K562 (cell line): ENCODE measurements at regions not wholly inside any gene's neighbourhood (a gene's known extent, or its start where the extent isn't known, plus 50 kb on each side); places are given as distances from the start of the nearest gene placed in this dataset.

ENCODE experiments used
- ATAC-seq: fragments of 200-7000 bp; cut with Tn5 transposase; 3 replicates; pipeline ENCODE4 v1.9.1; 2020; ENCODE audit warnings: moderate library complexity
- BruUV-seq: library from RNA; stranded (reverse); fragments of 400-500 nt; replicated peaks from 2 replicates; lab custom pipeline; 2021; lab: Mats Ljungman, UMichigan
- CTCF ChIA-PET: fragments of 300-600 bp; formaldehyde crosslinking; extraction: SDS; loops from one replicate; lab custom pipeline; 2021; ENCODE audit warnings: low intra/inter-chr PET ratio; lab: Yijun Ruan, JAX
- POLR2A ChIA-PET: fragments of 300-600, 350-650 bp; sonication (Branson Sonifier 250); formaldehyde crosslinking; extraction: SDS; loops from one replicate; lab custom pipeline; 2021; ENCODE audit warnings: antibody characterized with exemption, inconsistent platforms; lab: Yijun Ruan, JAX
- DNase-seq, 4 experiments: peaks; one replicate each; pipeline versions ENCODE4 v3.0.0 to v3.0.0-alpha.2; 2011 to 2018; ENCODE audit warnings: low spot score in 3 of 4, mixed read lengths in 3 of 4; ENCODE audit errors: extremely low read depth in 1 of 4
- FAIRE-seq: peaks from 2 replicates; lab custom pipeline; 2011; peaks lifted over from hg19 to GRCh38; lab: Jason Lieb, UNC
- H2AFZ ChIP-seq: 2 replicates; pipeline ENCODE4 v1.6.0; 2011; ENCODE audit warnings: low read depth, low read length, control low read depth, inconsistent platforms
- H3K27ac ChIP-seq: fragments of 200-600 bp; 3 replicates; pipeline ENCODE4 v1.8.0; 2011; ENCODE audit warnings: low read depth, mild to moderate bottlenecking, control low read depth, inconsistent platforms, low read length, moderate library complexity, mixed read lengths; ENCODE audit errors: extremely low read depth
- H3K27me3 ChIP-seq, 2 experiments: fragments of 300-600 bp in 1 of 2; 2 replicates in 1 of 2; 3 replicates in 1 of 2; pipeline versions ENCODE4 v1.6.0 to v1.8.0; 2011; ENCODE audit warnings: inconsistent platforms in 2 of 2, low read length in 2 of 2, mild to moderate bottlenecking in 1 of 2, mixed read lengths in 1 of 2, moderate library complexity in 1 of 2; ENCODE audit not compliant: control insufficient read depth in 2 of 2, insufficient read depth in 2 of 2
- H3K36me3 ChIP-seq: fragments of 300-600 bp; 3 replicates; pipeline ENCODE4 v1.8.0; 2011; ENCODE audit warnings: mild to moderate bottlenecking, low read length, inconsistent platforms; ENCODE audit not compliant: control insufficient read depth, insufficient read depth
- H3K4me1 ChIP-seq, 2 experiments: fragments of 200-600 bp in 1 of 2; replicated peaks in 1 of 2; 2 replicates in 1 of 2; 3 replicates in 1 of 2; pipeline versions ENCODE4 v1.5.1 to v1.8.0; 2011; ENCODE audit warnings: inconsistent platforms in 2 of 2, low read length in 2 of 2, mild to moderate bottlenecking in 1 of 2, mixed read lengths in 1 of 2, moderate library complexity in 1 of 2; ENCODE audit not compliant: control insufficient read depth in 2 of 2, insufficient read depth in 2 of 2
- H3K4me2 ChIP-seq: 2 replicates; pipeline ENCODE4 v1.6.1; 2011; ENCODE audit warnings: low read length, control low read depth, inconsistent platforms, mixed read lengths; ENCODE audit not compliant: insufficient read depth
- H3K4me3 ChIP-seq: fragments of 200-600 bp; sonication (generic), shearing (Covaris generic); 2 replicates; pipeline ENCODE4 v1.5.1; 2016; ENCODE audit warnings: control low read depth, inconsistent platforms
- H3K79me2 ChIP-seq: fragments of 200-600 bp; 3 replicates; pipeline ENCODE4 v1.8.0; 2011; ENCODE audit warnings: low read length, inconsistent platforms; ENCODE audit not compliant: control insufficient read depth, insufficient read depth
- H3K9ac ChIP-seq, 2 experiments: 2 replicates each; pipeline versions ENCODE4 v1.6.0 to v1.6.1; 2011; ENCODE audit warnings: low read depth in 2 of 2, low read length in 2 of 2, control low read depth in 1 of 2, inconsistent platforms in 1 of 2, mild to moderate bottlenecking in 1 of 2, mixed read lengths in 1 of 2; ENCODE audit not compliant: insufficient read depth in 1 of 2
- H3K9me1 ChIP-seq: one replicate; pipeline ENCODE4 v1.6.0; 2011; ENCODE audit warnings: inconsistent platforms, mild to moderate bottlenecking, low read length, moderate library complexity; ENCODE audit not compliant: control insufficient read depth, insufficient read depth
- H3K9me3 ChIP-seq: replicated peaks from 2 replicates; pipeline ENCODE4 v1.5.1; 2011; ENCODE audit warnings: low read depth, low read length, inconsistent platforms; ENCODE audit not compliant: control insufficient read depth, insufficient read depth
- H4K20me1 ChIP-seq: replicated peaks from 2 replicates; pipeline ENCODE4 v1.6.1; 2011; ENCODE audit warnings: low read length, inconsistent platforms, mixed read lengths; ENCODE audit not compliant: control insufficient read depth, insufficient read depth
- BMI1 ChIP-seq: fragments of 150-350 bp; IDR thresholded peaks from 2 replicates; pipeline ENCODE4 v1.6.1; 2014; ENCODE audit warnings: low read length
- BRD4 ChIP-seq: fragments of 200-600 bp; sonication (generic); IDR thresholded peaks from 2 replicates; pipeline ENCODE4 v1.6.1; 2017; ENCODE audit warnings: inconsistent platforms
- CBFA2T3 ChIP-seq: fragments of 450-650 bp; IDR thresholded peaks from 2 replicates; pipeline ENCODE4 v1.6.1; 2017
- NR2C2 ChIP-seq, 2 experiments: fragments of 200-800 bp in 1 of 2; sonication (Bioruptor generic) in 1 of 2; sonication (generic) in 1 of 2; formaldehyde crosslinking in 1 of 2; IDR thresholded peaks; 2 replicates each; pipeline versions ENCODE4 v1.6.1 to v1.8.0; 2016 to 2022; ENCODE audit warnings: mild to moderate bottlenecking in 1 of 2, missing compliant biosample characterization in 1 of 2, missing genetic modification characterization in 1 of 2, missing genetic modification reagents in 1 of 2
- NUFIP1 ChIP-seq: fragments of 450-650 bp; IDR thresholded peaks from 2 replicates; pipeline ENCODE4 v1.6.1; 2018; ENCODE audit not compliant: partially characterized antibody
- SP2 ChIP-seq: IDR thresholded peaks from 2 replicates; pipeline ENCODE4 v1.6.1; 2011; ENCODE audit warnings: mild to moderate bottlenecking, low read depth, low read length, moderate library complexity; ENCODE audit not compliant: poor library complexity, severe bottlenecking; ENCODE audit errors: extremely low read depth
- THRB ChIP-seq: fragments of 450-650 bp; formaldehyde crosslinking; conservative IDR thresholded peaks from 2 replicates; pipeline ENCODE4 v1.4.0; 2022; ENCODE audit warnings: mild to moderate bottlenecking, missing genetic modification characterization
- ZBTB1 ChIP-seq: sonication (generic); formaldehyde crosslinking; IDR thresholded peaks from 2 replicates; pipeline ENCODE4 v1.8.1; 2023; ENCODE audit warnings: missing genetic modification reagents, low read depth, mild to moderate bottlenecking, borderline replicate concordance
- ZBTB40 ChIP-seq, 2 experiments: fragments of 450-650 bp in 1 of 2; sonication (generic) in 1 of 2; formaldehyde crosslinking in 1 of 2; IDR thresholded peaks; 2 replicates each; pipeline versions ENCODE4 v1.7.1 to v1.9.0; 2016 to 2022; ENCODE audit warnings: inconsistent platforms in 1 of 2, mild to moderate bottlenecking in 1 of 2, missing genetic modification reagents in 1 of 2
- ZKSCAN8 ChIP-seq: fragments of 200-800 bp; sonication (Bioruptor generic); IDR thresholded peaks from 2 replicates; pipeline ENCODE4 v1.6.1; 2016; ENCODE audit warnings: missing genetic modification characterization, missing compliant biosample characterization
- ZNF551 ChIP-seq: fragments of 250-450 bp; sonication (Bioruptor Pico); IDR thresholded peaks from 2 replicates; pipeline ENCODE4 v1.5.0; 2021; ENCODE audit warnings: mild to moderate bottlenecking, moderate library complexity
- ZNF583 ChIP-seq: fragments of 250-450 bp; sonication (Bioruptor Pico); IDR thresholded peaks from 2 replicates; pipeline ENCODE4 v1.4.0; 2020
- ZNF77 ChIP-seq: fragments of 250-450 bp; sonication (Bioruptor Pico); IDR thresholded peaks from 2 replicates; pipeline ENCODE4 v1.5.0; 2020
- WGBS: fragments of 100-300 bp; shearing (Covaris generic); methylation state at CpG from one replicate; pipeline ENCODE4 v1.1.6; 2016; ENCODE audit warnings: low coverage, mixed read lengths; ENCODE audit not compliant: insufficient coverage; ENCODE audit errors: missing lambda C conversion rate; 5-methylcytosine and 5-hydroxymethylcytosine counted together
- in situ Hi-C: fragments of 300-500 bp; cut with MboI; formaldehyde crosslinking; loops from 4 replicates; pipeline ENCODE4 v1.15.0; 2018; ENCODE audit warnings: inconsistent platforms, mixed read lengths
- intact Hi-C: fragments of 100-400 bp; cut with micrococcal nuclease; formaldehyde crosslinking; loops from 2 replicates; pipeline ENCODE4 v1.14.2; 2022

GRCh38 chr21:35862969-35863368, 197.4 kb downstream of the SETD4 start:
- BruUV-seq: no TSS peak

More at GRCh38 chr21:35862969-35863368, 197.4 kb downstream of the SETD4 start:
- H3K27ac ChIP-seq: no peak overlapping the region
- H4K20me1 ChIP-seq: no peaks in the 10 kb centered on the region; the same call in 1 of the 2 replicates
- in situ Hi-C loops (no loop called here), intact Hi-C loops (no loop called here)
- no peak overlapping the region for H3K4me3 ChIP-seq
- H3K9ac ChIP-seq: no peak overlapping the region
- H3K4me2 ChIP-seq: no peak overlapping the region
- no peaks in the 10 kb centered on the region for H3K79me2 ChIP-seq
- H3K9me1 ChIP-seq: no peaks in the 10 kb centered on the region
- TF ChIP-seq NR2C2 (CRISPR knock-in tag; IDR thresholded peaks at IDR 0.05): no peak
- TF ChIP-seq NR2C2 (tag; IDR thresholded peaks at IDR 0.05): no peak
- no peak for TF ChIP-seq BRD4
- no peak for TF ChIP-seq SP2
- TF ChIP-seq ZBTB40 (IDR thresholded peaks at IDR 0.05): no peak
- TF ChIP-seq ZBTB40 (CRISPR knock-in tag; IDR thresholded peaks at IDR 0.05): no peak
- TF ChIP-seq BMI1: no peak
- no peak for TF ChIP-seq ZKSCAN8
- TF ChIP-seq NUFIP1: no peak
- no peak for TF ChIP-seq ZNF551
- TF ChIP-seq ZBTB1 (CRISPR knock-in tag): no peak
- no peak for TF ChIP-seq ZNF77 (CRISPR knock-in tag)
- no peak for TF ChIP-seq THRB (CRISPR knock-in tag)
- no peak for TF ChIP-seq ZNF583
- no peak for TF ChIP-seq CBFA2T3
- CTCF ChIA-PET: no interaction called here
- no peaks in the 10 kb centered on the region for H3K36me3 ChIP-seq
- 0% methylated on average over 1 of the region's 1 CpG for WGBS
- POLR2A ChIA-PET: no interaction called here
- H3K9me3 ChIP-seq: no peaks in the 10 kb centered on the region
- no peak overlapping the region for H2AFZ ChIP-seq
- no peaks in the 10 kb centered on the region for H3K4me1 ChIP-seq
- ATAC-seq: no peak
- no peak for FAIRE-seq
- no peak for DNase-seq
- 0 out of 5 replicates have a peak, but pooled peaks cover 0 to 3% of the 10 kb centered on the region in 2 experiments for H3K27me3 ChIP-seq
